Prostate gland (tissue), 2 donors: ENCODE measurements at regions not wholly inside any gene's neighbourhood (a gene's known extent, or its start where the extent isn't known, plus 50 kb on each side); places are given as distances from the start of the nearest gene placed in this dataset.

Experiments
- POLR2A ChIP-seq: fragments of 450-650 bp; IDR thresholded peaks from one replicate; pipeline ENCODE4 v1.6.1; 2016; ENCODE audit warnings: antibody characterized with exemption, mild to moderate bottlenecking
- POLR2AphosphoS5 ChIP-seq: sonication (generic); formaldehyde crosslinking; IDR thresholded peaks from one replicate; pipeline ENCODE4 v1.6.1; 2017; ENCODE audit warnings: antibody characterized with exemption
- TF ChIP-seq, protein P1 (sequence below), 4 experiments: fragments of 200-600 bp in 2 of 4; fragments of 450-650 bp in 2 of 4; sonication (generic) in 2 of 4; IDR thresholded peaks; 1 replicate in 3 of 4; 2 replicates in 1 of 4; pipeline ENCODE4 v1.5.1; 2016 to 2019; ENCODE audit warnings: antibody characterized with exemption in 4 of 4, mild to moderate bottlenecking in 2 of 4, moderate library complexity in 2 of 4

DNA sequence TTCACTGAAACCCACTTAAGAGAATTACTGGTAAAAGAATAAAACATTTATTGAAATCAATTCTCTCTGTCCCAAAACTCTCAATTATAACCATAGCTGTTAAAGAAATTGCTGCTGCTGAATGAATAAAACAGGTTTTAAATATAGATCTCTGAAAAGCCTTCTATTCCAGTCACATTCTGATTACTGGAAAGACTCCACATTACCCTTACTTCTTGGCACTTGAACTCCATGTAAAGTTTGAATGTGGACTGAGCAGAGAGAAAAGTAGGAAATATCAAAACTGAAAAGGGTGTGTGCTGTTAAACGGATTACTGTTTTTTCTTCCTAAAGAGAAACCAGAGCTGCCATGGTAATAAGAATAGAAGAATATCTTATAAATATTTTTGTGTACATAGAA, 655.3 kb upstream of the SETBP1 start:
- TF ChIP-seq POLR2AphosphoS5 (no peak), POLR2A (no peak)
- TF ChIP-seq, protein P1, sequence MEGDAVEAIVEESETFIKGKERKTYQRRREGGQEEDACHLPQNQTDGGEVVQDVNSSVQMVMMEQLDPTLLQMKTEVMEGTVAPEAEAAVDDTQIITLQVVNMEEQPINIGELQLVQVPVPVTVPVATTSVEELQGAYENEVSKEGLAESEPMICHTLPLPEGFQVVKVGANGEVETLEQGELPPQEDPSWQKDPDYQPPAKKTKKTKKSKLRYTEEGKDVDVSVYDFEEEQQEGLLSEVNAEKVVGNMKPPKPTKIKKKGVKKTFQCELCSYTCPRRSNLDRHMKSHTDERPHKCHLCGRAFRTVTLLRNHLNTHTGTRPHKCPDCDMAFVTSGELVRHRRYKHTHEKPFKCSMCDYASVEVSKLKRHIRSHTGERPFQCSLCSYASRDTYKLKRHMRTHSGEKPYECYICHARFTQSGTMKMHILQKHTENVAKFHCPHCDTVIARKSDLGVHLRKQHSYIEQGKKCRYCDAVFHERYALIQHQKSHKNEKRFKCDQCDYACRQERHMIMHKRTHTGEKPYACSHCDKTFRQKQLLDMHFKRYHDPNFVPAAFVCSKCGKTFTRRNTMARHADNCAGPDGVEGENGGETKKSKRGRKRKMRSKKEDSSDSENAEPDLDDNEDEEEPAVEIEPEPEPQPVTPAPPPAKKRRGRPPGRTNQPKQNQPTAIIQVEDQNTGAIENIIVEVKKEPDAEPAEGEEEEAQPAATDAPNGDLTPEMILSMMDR (IDR thresholded peaks at IDR 0.05) = no peak
